WTC11 (cell line): ENCODE measurements at regions not wholly inside any gene's neighbourhood (a gene's known extent, or its start where the extent isn't known, plus 50 kb on each side); places are given as distances from the start of the nearest gene placed in this dataset.

ENCODE experiments used
- ETV6 ChIP-seq: sonication (generic); formaldehyde crosslinking; IDR thresholded peaks from 2 replicates; pipeline ENCODE4 v1.8.1; 2022; ENCODE audit warnings: mild to moderate bottlenecking, missing genetic modification reagents
- NFYB ChIP-seq: sonication (generic); formaldehyde crosslinking; conservative IDR thresholded peaks from 2 replicates; pipeline ENCODE4 v1.8.0; 2022; ENCODE audit warnings: low read depth, missing genetic modification reagents
- USF2 ChIP-seq: sonication (generic); formaldehyde crosslinking; IDR thresholded peaks from 2 replicates; pipeline ENCODE4 v1.8.1; 2023; ENCODE audit warnings: mild to moderate bottlenecking, missing genetic modification reagents, moderate library complexity
- ZMAT4 ChIP-seq: fragments of 250-450 bp; sonication (Bioruptor Pico); IDR thresholded peaks from 2 replicates; pipeline ENCODE4 v1.9.0; 2021; ENCODE audit warnings: mild to moderate bottlenecking
- TF ChIP-seq, protein P1 (sequence below): fragments of 200-600 bp; IDR thresholded peaks from 2 replicates; pipeline ENCODE4 v1.8.0; 2022; ENCODE audit warnings: antibody characterized with exemption

- TF ChIP-seq, protein P1, sequence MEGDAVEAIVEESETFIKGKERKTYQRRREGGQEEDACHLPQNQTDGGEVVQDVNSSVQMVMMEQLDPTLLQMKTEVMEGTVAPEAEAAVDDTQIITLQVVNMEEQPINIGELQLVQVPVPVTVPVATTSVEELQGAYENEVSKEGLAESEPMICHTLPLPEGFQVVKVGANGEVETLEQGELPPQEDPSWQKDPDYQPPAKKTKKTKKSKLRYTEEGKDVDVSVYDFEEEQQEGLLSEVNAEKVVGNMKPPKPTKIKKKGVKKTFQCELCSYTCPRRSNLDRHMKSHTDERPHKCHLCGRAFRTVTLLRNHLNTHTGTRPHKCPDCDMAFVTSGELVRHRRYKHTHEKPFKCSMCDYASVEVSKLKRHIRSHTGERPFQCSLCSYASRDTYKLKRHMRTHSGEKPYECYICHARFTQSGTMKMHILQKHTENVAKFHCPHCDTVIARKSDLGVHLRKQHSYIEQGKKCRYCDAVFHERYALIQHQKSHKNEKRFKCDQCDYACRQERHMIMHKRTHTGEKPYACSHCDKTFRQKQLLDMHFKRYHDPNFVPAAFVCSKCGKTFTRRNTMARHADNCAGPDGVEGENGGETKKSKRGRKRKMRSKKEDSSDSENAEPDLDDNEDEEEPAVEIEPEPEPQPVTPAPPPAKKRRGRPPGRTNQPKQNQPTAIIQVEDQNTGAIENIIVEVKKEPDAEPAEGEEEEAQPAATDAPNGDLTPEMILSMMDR, result no peak
- TF ChIP-seq ETV6 (CRISPR knock-in tag) (no peak), ZMAT4 (CRISPR knock-in tag) (no peak), NFYB (CRISPR knock-in tag) (no peak), USF2 (CRISPR knock-in tag) (no peak)
These were observed 73.1 kb upstream of the TMPRSS15 start for GRCh38 chr21:18476639-18477038.
